ENCODE measurements at regions not wholly inside any gene's neighbourhood (a gene's known extent, or its start where the extent isn't known, plus 50 kb on each side); places are given as distances from the start of the nearest gene placed in this dataset.

GRCh38 chr9:96135753-96136290 lies 166.2 kb downstream of the HSD17B3 start:
- TF ChIP-seq CTCF (IDR thresholded peaks at IDR 0.05): no peak

GRCh38 chr9:96135076-96135752 lies 166.8 kb downstream of the HSD17B3 start:
- TF ChIP-seq CTCF (IDR thresholded peaks at IDR 0.05): no peak

- no peak for TF ChIP-seq CTCF (IDR thresholded peaks at IDR 0.05)
Observed at GRCh38 chr9:96133321-96134021, 168.5 kb downstream of the HSD17B3 start.

- TF ChIP-seq CTCF (IDR thresholded peaks at IDR 0.05): no peak
Observed at GRCh38 chr9:96131825-96132224, 170.2 kb downstream of the HSD17B3 start.

GRCh38 chr9:96130970-96131369 lies 171.0 kb downstream of the HSD17B3 start:
- no peak for TF ChIP-seq CTCF (IDR thresholded peaks at IDR 0.05)

- no peak for TF ChIP-seq CTCF (IDR thresholded peaks at IDR 0.05)
Observed at GRCh38 chr9:96129747-96130146, 172.2 kb downstream of the HSD17B3 start.

GRCh38 chr9:96128880-96129279 lies 173.1 kb downstream of the HSD17B3 start:
- no peak for TF ChIP-seq CTCF (IDR thresholded peaks at IDR 0.05)
